HFF-Myc (cell line): ENCODE measurements at regions not wholly inside any gene's neighbourhood (a gene's known extent, or its start where the extent isn't known, plus 50 kb on each side); places are given as distances from the start of the nearest gene placed in this dataset.
"Not testable (repeated sequence)": the region's sequence is repeated elsewhere in the genome, so short reads cannot be mapped to it uniquely, and the experiment has no call there.

Source experiments
- DNase-seq: peaks from one replicate; pipeline ENCODE4 v3.0.0-alpha.2; 2011; ENCODE audit warnings: low read depth; ENCODE audit errors: extremely low read depth
- H3K4me3 ChIP-seq: replicated peaks from 2 replicates; pipeline ENCODE4 v1.5.1; 2011; ENCODE audit warnings: low read depth, mild to moderate bottlenecking, control low read depth, low read length
- CTCF ChIP-seq: IDR thresholded peaks from 2 replicates; pipeline ENCODE4 v1.5.1; 2012; ENCODE audit warnings: mild to moderate bottlenecking, low read depth, low read length, control low read depth; ENCODE audit errors: missing control alignments

- H3K4me3 ChIP-seq, result no peak overlapping the region
- TF ChIP-seq CTCF, result no peak
- no peak for DNase-seq
These were observed 608.6 kb downstream of the COL12A1 start for GRCh38 chr6:74597266-74597665.

GRCh38 chr6:74596588-74596987 is 609.3 kb downstream of the COL12A1 start:
- H3K4me3 ChIP-seq, result no peak overlapping the region
- no peak for DNase-seq
- TF ChIP-seq CTCF, result no peak

DNA sequence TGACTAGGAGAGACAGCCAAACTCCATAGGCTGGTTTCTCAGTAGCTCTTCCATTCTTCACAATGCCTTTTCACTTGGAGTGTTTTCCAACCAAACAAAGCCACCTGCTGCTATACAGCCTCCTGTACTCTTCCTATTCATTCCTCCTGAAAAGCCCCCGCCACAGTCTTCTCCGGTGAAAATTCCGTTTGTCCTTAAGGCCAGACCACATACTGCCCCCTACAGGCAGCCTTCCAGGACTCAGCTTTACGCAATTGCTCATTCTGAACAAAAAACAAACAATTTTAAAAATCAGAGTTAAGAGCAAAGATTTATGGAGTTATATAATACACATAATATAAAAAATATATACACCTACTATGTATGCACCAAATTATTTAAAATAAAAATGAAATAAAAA is 611.5 kb downstream of the COL12A1 start:
- H3K4me3 ChIP-seq, DNase-seq: not testable (repeated sequence)

GRCh38 chr6:74588094-74588832 is 617.6 kb downstream of the COL12A1 start:
- H3K4me3 ChIP-seq, result no peak overlapping the region
- no peak for TF ChIP-seq CTCF
- DNase-seq, result no peak

DNA sequence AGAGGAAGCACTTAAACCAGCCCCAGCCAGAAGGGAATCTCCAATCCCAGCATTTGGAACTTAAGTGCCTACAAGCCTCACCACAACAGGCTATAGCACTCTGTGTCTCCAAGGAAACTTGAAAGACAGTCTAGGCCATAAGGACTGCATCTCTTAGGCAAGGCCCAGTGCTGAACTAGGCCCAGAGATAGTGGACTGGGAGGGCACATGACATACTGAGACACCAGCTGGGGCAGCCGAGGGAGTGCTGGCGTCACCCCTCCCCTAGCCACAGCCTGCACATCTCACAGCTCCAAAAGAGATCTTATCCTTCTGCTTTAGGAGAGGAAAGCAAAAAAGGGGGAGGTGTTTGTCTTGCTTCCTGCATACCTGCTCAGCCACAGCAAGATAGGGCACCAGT is 618.5 kb downstream of the COL12A1 start:
- no peak overlapping the region for H3K4me3 ChIP-seq
- TF ChIP-seq CTCF, result no peak
- DNase-seq, result no peak

DNA sequence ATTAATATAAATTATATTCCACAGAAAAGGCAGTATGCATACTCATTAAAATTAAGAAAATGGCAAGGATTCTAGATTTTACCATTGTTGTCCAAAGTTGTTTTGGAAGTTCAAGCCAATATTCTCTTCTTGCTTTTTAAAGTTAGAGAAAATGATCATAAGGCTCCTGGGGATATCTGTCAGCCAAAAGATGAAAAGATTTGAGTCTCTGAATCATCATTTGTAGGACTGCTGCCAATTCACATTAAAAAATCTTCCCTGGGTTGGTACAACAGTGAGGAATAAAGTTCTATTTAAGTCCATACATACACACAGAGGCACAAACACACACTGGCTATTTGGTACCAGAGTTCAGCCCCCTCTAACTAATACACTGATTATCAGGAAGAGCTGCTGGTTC is 620.1 kb downstream of the COL12A1 start:
- DNase-seq, result no peak
- no peak overlapping the region for H3K4me3 ChIP-seq
- TF ChIP-seq CTCF, result no peak

DNA sequence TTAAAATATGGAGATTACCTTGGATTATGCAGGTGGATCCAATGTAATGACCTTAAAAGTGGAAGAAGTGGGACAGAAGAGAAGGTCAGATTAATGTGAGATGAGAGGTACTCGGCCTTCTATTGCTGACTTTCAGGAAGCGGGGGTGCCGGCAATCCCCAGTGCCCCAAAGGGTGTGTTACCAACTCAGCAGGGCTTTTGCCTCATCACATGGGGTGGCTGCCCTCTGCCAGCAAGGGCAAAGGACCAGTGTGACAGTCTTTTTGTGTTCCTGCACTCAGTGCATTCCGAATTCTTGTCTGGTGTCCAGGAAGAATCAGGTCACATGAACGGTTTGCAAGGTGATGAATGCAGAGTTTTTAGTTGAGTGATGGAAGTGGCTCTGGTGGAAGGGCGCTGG is 624.2 kb downstream of the COL12A1 start:
- no peak for TF ChIP-seq CTCF
- no peak overlapping the region for H3K4me3 ChIP-seq
- DNase-seq, result no peak
